ENCODE measurements at regions not wholly inside any gene's neighbourhood (a gene's known extent, or its start where the extent isn't known, plus 50 kb on each side); places are given as distances from the start of the nearest gene placed in this dataset.

- Mint-ChIP-seq H3K4me1 (ENCODE audit: low read depth) (no peaks in the 10 kb centered on the region), H3K9me3 (peaks cover 5% of the 10 kb centered on the region), H3K27ac (no peak overlapping the region), H3K27me3 (no peaks in the 10 kb centered on the region), H3K36me3 (ENCODE audit: low read depth) (no peaks in the 10 kb centered on the region), H3K4me3 (no peak overlapping the region)
- Histone ChIP-seq H3K27ac (ENCODE audit: low read depth in 1 of 2, low read length in 2 of 2) (no peak overlapping the region), H3K4me1 (ENCODE audit: insufficient read depth, low read length) (no peaks in the 10 kb centered on the region), H3K27me3 (ENCODE audit: control insufficient read depth in 1 of 2, insufficient read depth in 2 of 2, low read length in 2 of 2) (no peaks in the 10 kb centered on the region), H3K36me3 (ENCODE audit: insufficient read depth, low read length) (no peaks in the 10 kb centered on the region), H3K9me3 (ENCODE audit: control insufficient read depth in 1 of 2, insufficient read depth in 1 of 2, low read length in 2 of 2) (peaks cover 0 to 9% of the 10 kb centered on the region in 2 experiments), H3K4me3 (ENCODE audit: low read length) (no peak overlapping the region)
- TF ChIP-seq, protein P1, sequence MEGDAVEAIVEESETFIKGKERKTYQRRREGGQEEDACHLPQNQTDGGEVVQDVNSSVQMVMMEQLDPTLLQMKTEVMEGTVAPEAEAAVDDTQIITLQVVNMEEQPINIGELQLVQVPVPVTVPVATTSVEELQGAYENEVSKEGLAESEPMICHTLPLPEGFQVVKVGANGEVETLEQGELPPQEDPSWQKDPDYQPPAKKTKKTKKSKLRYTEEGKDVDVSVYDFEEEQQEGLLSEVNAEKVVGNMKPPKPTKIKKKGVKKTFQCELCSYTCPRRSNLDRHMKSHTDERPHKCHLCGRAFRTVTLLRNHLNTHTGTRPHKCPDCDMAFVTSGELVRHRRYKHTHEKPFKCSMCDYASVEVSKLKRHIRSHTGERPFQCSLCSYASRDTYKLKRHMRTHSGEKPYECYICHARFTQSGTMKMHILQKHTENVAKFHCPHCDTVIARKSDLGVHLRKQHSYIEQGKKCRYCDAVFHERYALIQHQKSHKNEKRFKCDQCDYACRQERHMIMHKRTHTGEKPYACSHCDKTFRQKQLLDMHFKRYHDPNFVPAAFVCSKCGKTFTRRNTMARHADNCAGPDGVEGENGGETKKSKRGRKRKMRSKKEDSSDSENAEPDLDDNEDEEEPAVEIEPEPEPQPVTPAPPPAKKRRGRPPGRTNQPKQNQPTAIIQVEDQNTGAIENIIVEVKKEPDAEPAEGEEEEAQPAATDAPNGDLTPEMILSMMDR (IDR thresholded peaks at IDR 0.05), result no peak
- DNase-seq (no peak), ATAC-seq (ENCODE audit: poor library complexity) (no peak)
- intact Hi-C loops (cut with DNase I, micrococcal nuclease), result no loop called here
- POLR2A ChIA-PET, result no interaction called here
- CTCF ChIA-PET, result no interaction called here
These were observed 647.8 kb downstream of the INHBA start for GRCh38 chr7:41054960-41055661.

GRCh38 chr7:41053820-41054219 lies 649.1 kb downstream of the INHBA start:
- no peak overlapping the region for H3K4me3 Mint-ChIP-seq
- POLR2A ChIA-PET, result no interaction called here
- Histone ChIP-seq H3K4me3 (ENCODE audit: low read length) (no peak overlapping the region), H3K9me3 (ENCODE audit: control insufficient read depth in 1 of 2, insufficient read depth in 1 of 2, low read length in 2 of 2) (peaks cover 0 to 9% of the 10 kb centered on the region in 2 experiments), H3K27ac (ENCODE audit: low read depth in 1 of 2, low read length in 2 of 2) (no peak overlapping the region), H3K36me3 (ENCODE audit: insufficient read depth, low read length) (no peaks in the 10 kb centered on the region), H3K27me3 (ENCODE audit: control insufficient read depth in 1 of 2, insufficient read depth in 2 of 2, low read length in 2 of 2) (no peaks in the 10 kb centered on the region), H3K4me1 (ENCODE audit: insufficient read depth, low read length) (no peaks in the 10 kb centered on the region)
- DNase-seq, result no peak
- no peaks in the 10 kb centered on the region for H3K36me3 Mint-ChIP-seq (ENCODE audit: low read depth)
- intact Hi-C loops (cut with DNase I, micrococcal nuclease), result no loop called here
- CTCF ChIA-PET, result no interaction called here
- H3K9me3 Mint-ChIP-seq, result peaks cover 5% of the 10 kb centered on the region
- TF ChIP-seq, protein P1 (IDR thresholded peaks at IDR 0.05), result no peak
- H3K4me1 Mint-ChIP-seq (ENCODE audit: low read depth), result no peaks in the 10 kb centered on the region
- no peaks in the 10 kb centered on the region for H3K27me3 Mint-ChIP-seq
- ATAC-seq (ENCODE audit: poor library complexity), result no peak
- H3K27ac Mint-ChIP-seq, result no peak overlapping the region

- intact Hi-C loops (cut with DNase I, micrococcal nuclease), result no loop called here
- TF ChIP-seq, protein P1 (IDR thresholded peaks at IDR 0.05), result no peak
These were observed 650.2 kb downstream of the INHBA start for GRCh38 chr7:41052736-41053135.

More at GRCh38 chr7:41052736-41053135, 650.2 kb downstream of the INHBA start:
- H3K27ac ChIP-seq (ENCODE audit: low read depth in 1 of 2, low read length in 2 of 2), result no peak overlapping the region
- no peaks in the 10 kb centered on the region for H3K4me1 Mint-ChIP-seq (ENCODE audit: low read depth)
- no peak overlapping the region for H3K4me3 ChIP-seq (ENCODE audit: low read length)
- ATAC-seq (ENCODE audit: poor library complexity) (no peak), DNase-seq (no peak)
- POLR2A ChIA-PET, result no interaction called here
- H3K9me3 ChIP-seq (ENCODE audit: control insufficient read depth in 1 of 2, insufficient read depth in 1 of 2, low read length in 2 of 2), result peaks cover 0 to 8% of the 10 kb centered on the region in 2 experiments
- no peaks in the 10 kb centered on the region for H3K36me3 Mint-ChIP-seq (ENCODE audit: low read depth)
- H3K27ac Mint-ChIP-seq, result no peak overlapping the region
- no peaks in the 10 kb centered on the region for H3K27me3 Mint-ChIP-seq
- CTCF ChIA-PET, result no interaction called here
- H3K4me1 ChIP-seq (ENCODE audit: insufficient read depth, low read length), result no peaks in the 10 kb centered on the region
- H3K9me3 Mint-ChIP-seq, result peaks cover 4% of the 10 kb centered on the region
- H3K27me3 ChIP-seq (ENCODE audit: control insufficient read depth in 1 of 2, insufficient read depth in 2 of 2, low read length in 2 of 2), result no peaks in the 10 kb centered on the region
- H3K4me3 Mint-ChIP-seq, result no peak overlapping the region
- no peaks in the 10 kb centered on the region for H3K36me3 ChIP-seq (ENCODE audit: insufficient read depth, low read length)
